ENCODE measurements at regions not wholly inside any gene's neighbourhood (a gene's known extent, or its start where the extent isn't known, plus 50 kb on each side); places are given as distances from the start of the nearest gene placed in this dataset.
"Not testable (repeated sequence)": the region's sequence is repeated elsewhere in the genome, so short reads cannot be mapped to it uniquely, and the experiment has no call there.

DNA sequence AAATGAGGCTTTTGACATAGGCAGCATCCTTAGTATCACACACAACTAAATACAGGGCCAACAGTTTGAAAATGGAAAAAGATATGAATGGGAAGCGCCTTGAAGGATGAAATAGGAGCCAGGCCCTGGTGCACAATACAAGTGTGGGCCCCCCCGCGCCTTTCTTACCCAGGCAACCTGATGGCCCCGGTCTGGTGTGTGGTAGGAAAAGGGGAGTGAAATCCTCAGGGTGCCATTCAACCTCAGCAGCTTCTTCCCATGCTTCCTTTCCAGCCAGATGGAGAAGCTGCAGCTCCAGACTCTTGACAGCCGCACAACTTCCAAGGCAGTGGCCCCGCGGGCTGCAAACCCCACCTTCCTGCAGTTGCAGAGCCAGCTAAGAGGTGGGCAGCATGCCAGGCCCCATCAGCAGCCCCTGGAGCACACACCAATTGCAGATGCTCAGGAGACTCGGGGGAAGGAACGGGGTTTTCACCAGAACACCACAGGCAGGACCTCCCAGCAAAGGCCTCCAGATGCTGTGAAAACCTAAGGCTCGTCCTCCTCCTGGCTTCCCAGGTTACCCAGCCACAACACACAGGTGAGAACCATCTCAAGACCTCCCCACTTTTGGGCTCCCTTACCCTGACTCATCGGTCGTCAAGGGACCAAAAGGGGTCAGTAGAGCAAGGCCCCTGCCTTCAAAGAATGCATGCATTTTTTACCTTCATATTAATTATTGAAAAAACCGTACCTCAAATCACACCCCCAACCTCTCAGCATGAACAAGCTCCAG, 101.6 kb downstream of the CPN2 start:
- no peak for DNase-seq (ENCODE audit: low read depth, low spot score)

- DNase-seq (ENCODE audit: low read depth, low spot score) = no peak
These were observed 100.8 kb downstream of the CPN2 start for GRCh38 chr3:194250098-194251002.

DNA sequence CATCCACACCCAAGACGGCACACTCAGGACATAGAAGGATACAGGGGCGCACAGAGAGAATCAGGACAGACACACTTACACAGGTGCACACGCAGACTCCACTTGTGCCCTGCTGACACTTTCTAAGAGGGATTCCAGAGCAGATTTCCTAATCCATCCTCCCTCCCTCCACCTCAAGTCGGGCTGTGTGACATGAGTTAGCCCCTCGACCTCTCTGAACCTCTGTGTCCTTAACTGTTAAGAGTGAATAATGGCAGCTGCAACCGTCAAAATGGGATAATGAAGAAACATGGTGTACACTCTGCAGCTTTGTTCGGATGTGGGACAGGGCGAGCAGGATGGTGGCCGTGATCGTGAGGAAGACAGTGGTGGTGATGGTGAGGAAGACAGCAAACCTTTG, 100.1 kb downstream of the CPN2 start:
- DNase-seq (ENCODE audit: low read depth, low spot score) = no peak

- no peak for DNase-seq (ENCODE audit: low read depth, low spot score)
These were observed 99.7 kb downstream of the CPN2 start for GRCh38 chr3:194251461-194251860.

- DNase-seq (ENCODE audit: low read depth, low spot score) = no peak
These were observed 99.1 kb downstream of the CPN2 start for GRCh38 chr3:194251891-194252560.

DNA sequence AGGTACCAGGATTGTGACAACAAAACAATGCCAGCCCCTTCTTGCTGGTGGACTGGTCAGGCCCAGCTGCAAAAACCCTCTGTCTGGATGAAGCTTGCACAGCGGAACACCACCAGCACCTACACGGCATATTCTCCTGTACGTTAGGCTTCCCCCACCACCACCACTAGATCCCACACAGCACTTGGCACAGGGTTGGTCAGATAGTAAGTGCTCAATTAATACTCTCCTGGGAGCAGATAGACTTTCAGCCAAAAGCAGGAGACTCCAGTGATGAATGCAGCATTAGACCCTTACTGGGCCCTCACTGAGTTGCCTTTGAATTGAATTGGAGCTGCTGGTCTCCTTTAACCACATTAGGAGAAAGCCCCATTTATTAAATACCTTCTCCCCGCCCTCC, 97.9 kb downstream of the CPN2 start:
- DNase-seq (ENCODE audit: low read depth, low spot score) = no peak

DNA sequence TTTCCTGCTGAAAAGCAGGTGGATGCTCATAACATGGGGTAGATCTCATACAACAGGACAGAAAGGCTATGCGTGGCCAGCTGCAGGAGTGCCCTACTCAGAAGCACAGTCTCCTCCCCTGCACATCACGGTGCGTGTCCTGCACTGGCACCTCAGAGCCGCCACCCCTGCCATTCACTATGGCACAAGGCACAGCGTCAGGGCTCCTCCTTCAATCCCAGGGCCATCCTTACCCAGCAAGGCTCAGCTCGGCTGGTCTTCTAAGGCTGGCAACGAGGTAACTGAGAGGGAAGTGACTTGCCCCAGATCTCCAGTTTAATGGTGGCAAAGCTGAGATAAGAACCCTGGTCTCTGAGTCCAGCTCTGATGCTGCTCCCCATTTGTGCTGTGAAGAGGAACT, 97.1 kb downstream of the CPN2 start:
- no peak for DNase-seq (ENCODE audit: low read depth, low spot score)

DNA sequence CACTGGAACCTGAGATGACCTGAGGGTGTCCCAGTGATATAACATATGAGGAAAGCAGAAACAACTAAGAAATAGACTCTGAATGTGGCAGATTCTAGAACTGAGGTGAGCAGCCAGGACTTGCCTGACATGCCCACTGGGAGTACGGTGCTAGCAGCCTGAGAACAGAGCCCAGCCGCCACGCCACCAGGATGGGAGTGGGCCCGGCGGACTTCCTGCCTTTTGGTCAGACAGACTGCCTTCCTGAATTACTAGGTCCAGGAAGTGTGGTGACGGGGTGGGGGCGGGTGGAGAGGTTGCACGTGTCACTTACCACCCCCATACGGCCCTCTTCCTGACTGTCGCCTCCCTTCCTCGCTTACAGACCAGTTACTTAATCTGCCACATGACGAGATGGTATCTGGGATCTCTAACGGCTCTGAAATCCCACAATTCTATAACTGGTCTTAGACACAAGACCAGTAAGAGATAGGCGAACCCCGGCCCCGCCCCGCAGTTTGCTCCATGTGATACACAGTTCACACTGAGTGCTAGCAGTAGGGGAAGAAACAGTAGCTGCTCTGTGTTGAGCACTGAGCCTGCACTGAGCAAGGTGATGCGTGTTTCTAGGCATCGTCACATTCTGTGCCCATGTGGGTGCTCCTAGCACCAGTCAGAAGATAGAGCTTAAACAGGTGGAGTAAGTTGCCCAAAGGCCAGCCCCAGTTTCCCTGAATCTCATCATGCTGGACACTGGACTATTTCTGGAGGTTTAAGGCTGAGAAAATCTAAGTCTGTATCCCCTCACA, 95.7 kb downstream of the CPN2 start:
- no peak for DNase-seq (ENCODE audit: low read depth, low spot score)

DNA sequence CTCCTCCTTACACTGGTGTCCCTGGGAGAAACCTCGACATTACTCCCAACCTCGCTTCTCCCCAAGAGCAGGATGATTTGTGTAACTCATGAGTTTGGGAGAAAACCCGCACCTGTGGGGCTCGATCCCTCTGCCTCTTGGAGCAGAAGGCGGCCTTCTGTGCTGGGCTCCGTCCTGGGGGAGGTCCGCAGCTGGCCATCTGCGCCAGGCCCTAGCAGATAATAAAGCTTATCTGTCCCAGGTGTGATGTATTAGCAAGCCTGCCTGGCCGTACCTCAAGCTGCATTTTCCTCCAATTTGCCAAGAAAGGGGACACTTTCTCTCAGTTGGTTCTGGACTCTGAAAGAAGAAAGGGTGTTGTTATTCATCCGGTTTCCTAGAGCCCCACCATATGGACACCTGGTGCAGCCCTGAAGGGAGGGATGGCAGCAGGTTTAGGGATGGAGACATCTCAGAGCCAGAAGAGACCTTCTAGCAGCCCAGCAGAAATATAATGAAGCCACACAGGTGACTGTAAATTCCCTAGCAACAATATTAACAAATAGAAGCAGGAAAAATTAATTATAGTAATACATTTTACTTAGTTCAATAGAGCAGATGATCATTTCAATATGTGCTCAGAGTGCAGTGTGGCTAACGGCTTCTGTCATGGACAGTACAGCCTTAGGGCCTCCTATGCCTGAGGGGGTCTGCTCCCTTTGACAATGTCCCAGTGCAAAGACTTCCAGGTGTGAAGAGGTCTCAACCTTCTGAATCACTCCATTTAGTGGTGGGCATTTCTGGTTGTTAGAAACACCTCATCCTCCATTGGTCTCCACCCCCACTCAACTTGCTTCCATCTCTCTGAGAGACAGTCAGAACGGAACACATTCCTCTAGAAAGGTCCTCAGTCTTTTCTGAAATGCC, 94.8 kb downstream of the CPN2 start:
- no peak for DNase-seq (ENCODE audit: low read depth, low spot score)

- no peak for DNase-seq (ENCODE audit: low read depth, low spot score)
These were observed 93.9 kb downstream of the CPN2 start for GRCh38 chr3:194257151-194257621.

DNA sequence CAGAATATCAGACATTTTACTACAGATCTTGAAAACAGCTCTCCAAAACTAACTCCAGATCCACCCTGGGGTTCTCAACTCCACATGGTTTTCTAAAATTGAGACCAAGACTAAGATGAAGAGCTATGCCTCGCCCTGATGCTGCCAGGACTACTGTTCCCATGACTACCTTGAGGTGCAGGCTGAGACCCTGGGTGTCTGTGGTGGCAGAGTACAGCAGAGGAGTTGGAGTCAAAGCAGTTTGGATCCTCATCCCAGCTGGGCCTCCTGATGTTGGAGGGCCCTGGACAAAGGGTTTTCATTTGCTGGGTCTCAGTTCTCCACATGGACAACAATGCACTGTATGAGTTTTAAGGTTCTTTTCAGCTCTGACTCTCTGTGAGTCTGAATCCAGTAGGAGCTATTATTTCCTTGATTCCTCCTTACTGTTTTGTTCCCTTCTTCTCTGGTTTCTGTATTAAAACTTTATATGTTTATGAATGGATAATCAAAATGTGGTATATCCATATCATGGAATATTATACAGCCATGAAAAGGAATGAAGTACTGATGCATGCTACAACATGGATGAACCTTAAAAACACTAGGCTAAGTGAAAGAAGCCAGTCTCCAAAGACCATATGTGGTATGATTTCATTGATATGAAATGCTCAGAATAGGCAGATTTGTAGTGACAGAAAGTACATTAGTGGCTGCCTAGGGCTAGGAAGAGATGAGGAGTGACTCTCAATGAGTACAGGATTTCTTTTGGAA, 93.0 kb downstream of the CPN2 start:
- DNase-seq (ENCODE audit: low read depth, low spot score) = no peak

- DNase-seq (ENCODE audit: low read depth, low spot score) = no peak
These were observed 91.0 kb downstream of the CPN2 start for GRCh38 chr3:194259982-194260766.

- no peak for DNase-seq (ENCODE audit: low read depth, low spot score)
These were observed 89.5 kb downstream of the CPN2 start for GRCh38 chr3:194261581-194262063.

DNA sequence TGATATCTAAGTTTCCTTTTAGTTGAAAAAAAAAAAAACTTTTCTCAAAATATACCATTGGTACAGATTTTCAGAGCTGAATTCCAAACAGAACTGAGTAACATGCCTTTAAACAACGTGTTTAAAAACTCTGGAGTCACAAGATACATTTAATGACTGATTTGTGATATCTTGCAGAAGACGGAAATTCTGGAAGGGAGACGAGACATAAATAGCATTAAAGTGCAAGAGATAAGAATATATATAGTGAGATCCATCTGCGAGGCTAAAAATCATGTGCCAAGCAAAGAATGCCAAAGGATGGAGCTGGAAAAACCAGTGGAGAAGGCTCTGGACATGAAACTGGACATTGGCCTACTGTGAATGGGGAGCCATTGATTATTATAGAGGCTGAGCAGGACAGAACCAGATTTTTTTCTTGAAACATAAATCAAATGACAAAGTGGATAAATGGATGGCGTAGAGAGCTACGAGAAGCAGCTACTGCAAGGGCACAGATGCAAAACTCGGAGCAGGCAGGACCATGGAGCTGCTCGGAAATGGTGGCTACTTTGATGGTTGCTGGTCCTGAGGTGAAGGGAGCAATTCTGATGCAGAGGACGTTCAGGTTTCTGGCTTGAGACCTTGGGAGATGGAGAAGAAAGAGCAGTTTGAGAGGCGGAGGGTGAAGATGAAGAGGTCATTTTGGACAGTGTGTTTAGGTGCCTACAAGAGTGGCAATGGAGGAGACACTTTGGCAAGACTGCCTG, 88.8 kb downstream of the CPN2 start:
- DNase-seq (ENCODE audit: low read depth, low spot score) = no peak

DNA sequence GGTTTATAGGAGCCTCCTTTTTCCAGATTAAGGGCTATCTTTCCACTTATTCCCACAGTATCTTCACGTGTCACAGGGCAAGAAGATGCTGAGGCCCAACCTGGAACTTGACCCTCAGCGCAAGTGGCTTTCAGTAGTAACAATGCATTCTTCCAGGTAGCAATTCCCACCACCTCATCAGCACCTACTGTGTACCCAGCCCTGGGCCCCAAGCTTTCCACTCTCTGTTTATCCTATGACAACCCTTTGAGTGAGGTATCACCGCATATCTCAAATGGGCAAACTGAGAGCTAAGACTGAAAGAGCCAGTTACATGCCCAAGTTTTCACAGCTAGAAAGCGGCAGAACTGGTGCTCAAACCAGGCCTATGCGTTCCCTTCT, 88.2 kb downstream of the CPN2 start:
- DNase-seq (ENCODE audit: low read depth, low spot score) = no peak

GRCh38 chr3:194264631-194265504, 86.3 kb downstream of the CPN2 start:
- not testable (repeated sequence) for DNase-seq (ENCODE audit: low read depth, low spot score)

DNA sequence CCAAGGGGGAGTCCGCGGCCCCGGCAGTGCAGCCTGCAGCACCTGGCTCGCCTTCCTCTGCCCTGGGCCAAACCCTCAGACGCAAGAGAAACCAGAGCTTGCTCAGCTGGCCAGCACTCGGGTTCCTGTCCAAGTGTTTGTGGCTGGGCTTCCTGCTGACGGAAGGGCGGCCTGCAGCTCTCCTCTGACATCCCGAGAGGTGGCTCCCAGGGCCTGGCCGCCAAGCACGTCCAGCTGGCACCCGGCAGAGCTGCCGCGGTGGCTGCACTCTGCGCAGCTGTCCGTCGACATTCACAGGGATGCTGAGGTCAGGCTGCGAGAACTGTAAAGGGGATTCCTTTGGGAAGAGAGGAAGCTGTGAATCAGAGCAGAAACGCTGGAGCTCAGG, 85.6 kb downstream of the CPN2 start:
- DNase-seq (ENCODE audit: low read depth, low spot score) = peak; percentile 93
